HG03575 (cell line): ENCODE measurements at regions not wholly inside any gene's neighbourhood (a gene's known extent, or its start where the extent isn't known, plus 50 kb on each side); places are given as distances from the start of the nearest gene placed in this dataset.
"Not testable (repeated sequence)": the region's sequence is repeated elsewhere in the genome, so short reads cannot be mapped to it uniquely, and the experiment has no call there.

Experiments used
- ATAC-seq: cut with Tn5 transposase; IDR thresholded peaks from one replicate; pipeline ENCODE4 v1.9.1; 2021; ENCODE audit not compliant: unreplicated experiment, insufficient number of reproducible peaks, low FRiP score; ENCODE audit errors: extremely low read depth

GRCh38 chrX:140447150-140447549, 57.7 kb downstream of the SOX3 start:
- ATAC-seq: no peak

DNA sequence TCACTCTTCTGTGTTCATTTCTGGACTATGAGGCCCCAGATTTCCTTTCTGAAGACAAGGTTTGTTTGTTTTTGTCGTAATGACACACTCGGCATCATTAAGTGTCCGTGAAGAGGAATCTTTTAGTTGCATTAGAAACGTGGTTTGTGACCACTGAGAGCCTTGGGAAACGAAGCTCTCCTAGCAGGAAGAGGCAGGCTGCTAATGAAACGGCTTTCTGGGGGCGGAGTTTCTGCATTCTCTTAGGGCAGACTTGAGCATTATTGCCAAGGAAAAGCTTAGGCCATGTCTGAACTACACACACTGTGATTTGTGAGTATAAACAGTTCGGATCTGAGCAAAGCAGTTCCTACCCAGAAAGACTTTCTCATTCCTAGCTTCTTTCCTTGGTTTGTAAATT, 64.0 kb downstream of the SOX3 start:
- ATAC-seq: no peak

DNA sequence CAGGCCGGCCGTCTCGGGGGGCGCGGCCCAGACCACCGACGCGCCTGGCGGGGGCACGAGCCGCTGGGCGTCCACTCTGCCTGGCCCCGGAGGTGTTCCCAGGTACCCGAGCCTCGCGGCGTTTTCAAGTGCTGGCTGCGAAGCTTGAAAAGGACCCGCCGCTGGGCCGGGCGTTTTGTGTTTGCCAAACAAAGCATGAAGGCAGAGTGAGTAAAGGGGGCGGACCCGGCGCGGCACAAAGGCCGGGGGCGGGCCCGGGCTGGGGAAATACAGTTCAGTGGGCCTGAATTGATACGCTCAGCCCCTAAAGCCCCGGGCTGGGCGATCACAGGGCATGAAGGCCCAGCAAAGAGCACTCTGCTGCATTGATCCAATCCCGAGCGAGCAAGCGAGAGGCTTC, 65.4 kb downstream of the SOX3 start:
- no peak for ATAC-seq

DNA sequence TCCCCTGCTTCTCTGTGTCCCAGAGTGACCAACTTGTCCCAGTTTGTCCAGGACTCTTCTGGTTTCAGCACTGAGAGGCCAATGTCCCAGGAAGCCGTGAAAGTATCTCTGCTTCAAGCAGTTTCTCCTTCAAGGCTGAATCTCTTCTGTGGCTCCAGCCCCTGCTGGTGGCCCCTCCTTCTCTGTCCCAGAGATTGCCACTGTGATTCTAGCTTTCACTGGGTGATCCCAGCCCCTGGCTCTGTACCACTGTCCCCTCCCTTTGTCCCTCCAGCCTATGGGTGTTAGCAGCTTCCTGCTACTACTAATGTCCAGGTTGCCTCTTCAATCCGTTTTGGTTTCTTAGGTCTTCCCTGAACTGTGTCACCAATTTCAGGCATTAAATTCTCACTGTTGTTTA, 70.5 kb downstream of the SOX3 start:
- no peak for ATAC-seq

GRCh38 chrX:140433582-140433981, 71.3 kb downstream of the SOX3 start:
- no peak for ATAC-seq

GRCh38 chrX:140432346-140433175, 72.3 kb downstream of the SOX3 start:
- ATAC-seq: no peak

- ATAC-seq: no peak
Observed at GRCh38 chrX:140431521-140431920, 73.3 kb downstream of the SOX3 start.

DNA sequence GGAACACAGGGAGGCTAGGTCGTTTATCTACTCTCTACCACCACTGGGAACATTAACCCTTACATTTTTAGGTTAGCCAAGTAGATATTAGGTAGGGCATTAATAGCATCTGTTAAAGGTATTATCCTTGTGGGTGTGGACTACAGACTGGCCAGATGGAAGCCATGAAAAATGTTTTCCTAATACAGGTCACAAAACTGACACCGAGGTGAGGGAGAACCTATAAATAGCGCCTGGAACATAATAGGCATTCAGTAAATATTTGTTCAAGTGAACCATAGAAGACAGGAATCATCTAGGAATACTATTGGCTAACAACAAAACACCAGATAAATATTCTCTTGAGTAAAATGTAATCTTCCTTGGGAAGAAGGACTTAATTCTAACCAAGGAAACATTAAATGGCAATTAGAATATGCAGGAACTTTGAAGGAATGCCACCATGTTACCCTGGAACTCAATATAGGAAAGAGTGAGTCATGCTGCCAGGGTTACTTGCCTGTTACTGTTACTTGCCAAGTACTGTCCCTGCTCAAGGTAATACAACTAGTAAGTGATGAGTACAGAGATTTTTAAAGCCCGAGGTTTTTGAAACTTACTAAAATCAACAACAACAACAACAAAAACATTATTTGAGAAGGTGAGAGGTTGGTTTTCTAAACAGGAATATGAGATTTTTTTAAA, 79.0 kb downstream of the SOX3 start:
- ATAC-seq: no peak

GRCh38 chrX:140422501-140422900, 82.4 kb downstream of the SOX3 start:
- no peak for ATAC-seq

DNA sequence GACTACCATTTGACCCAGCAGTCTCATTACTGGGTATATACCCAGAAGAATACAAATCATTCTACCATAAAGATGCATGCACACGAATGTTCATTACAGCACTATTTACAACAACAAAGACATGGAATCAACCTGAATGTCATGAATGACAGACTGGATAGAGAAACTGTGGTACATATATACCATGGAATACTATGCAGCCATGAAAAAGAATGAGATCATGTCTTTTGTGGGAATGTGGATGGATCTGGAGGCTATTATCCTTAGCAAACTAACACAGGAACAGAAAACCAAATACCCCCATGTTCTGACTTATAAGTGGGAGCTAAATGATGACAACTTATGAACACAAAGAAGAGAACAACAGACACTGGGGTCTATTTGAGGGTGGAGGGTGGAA, 102.7 kb downstream of the SOX3 start:
- not testable (repeated sequence) for ATAC-seq

GRCh38 chrX:140396326-140396725, 108.5 kb downstream of the SOX3 start:
- not testable (repeated sequence) for ATAC-seq

GRCh38 chrX:140393507-140393906, 111.4 kb downstream of the SOX3 start:
- ATAC-seq: no peak

- ATAC-seq: no peak
Observed at GRCh38 chrX:140391313-140391712, 113.6 kb downstream of the SOX3 start.

GRCh38 chrX:140389331-140389730, 115.5 kb downstream of the SOX3 start:
- ATAC-seq: no peak

GRCh38 chrX:140362861-140363260, 142.0 kb downstream of the SOX3 start:
- no peak for ATAC-seq

DNA sequence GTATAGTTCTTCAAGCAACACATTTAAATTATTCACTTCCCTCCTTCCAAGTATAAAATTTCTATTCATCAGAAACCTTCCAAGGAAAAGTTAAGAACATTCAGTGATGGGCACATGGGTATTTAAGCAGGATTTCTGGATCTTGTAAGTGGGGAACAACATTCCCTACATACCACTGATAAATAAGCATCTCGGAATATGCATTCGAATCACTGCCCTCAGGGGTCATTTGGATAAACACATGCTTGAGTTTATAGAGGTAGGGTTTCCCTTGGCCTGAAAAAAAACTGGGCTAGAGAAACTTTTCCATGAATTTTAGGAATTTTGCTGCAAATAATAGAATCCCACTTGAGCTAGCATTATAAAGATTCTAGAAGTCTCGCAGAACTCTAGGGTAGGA, 143.9 kb downstream of the SOX3 start:
- no peak for ATAC-seq

DNA sequence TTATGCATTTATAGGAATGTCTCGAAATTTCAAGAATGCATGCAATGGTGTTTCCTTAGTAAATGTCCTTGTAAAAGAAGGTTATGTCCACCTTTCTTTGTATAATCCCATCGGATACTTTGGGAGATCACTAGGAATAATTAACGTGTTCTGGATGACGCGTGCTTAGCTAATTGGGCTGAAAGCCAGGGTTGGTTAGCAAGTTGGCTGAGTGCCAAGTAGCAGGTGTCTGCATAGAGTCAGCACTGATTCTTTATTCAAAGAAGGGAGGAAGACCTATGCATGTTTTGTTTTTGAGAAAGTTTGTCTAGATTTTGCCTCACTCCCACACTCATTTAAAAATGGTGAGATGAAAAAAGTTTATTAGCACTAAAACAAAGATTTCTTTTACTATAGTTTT, 144.6 kb downstream of the SOX3 start:
- ATAC-seq: no peak

GRCh38 chrX:140355922-140356321, 148.9 kb downstream of the SOX3 start:
- no peak for ATAC-seq

DNA sequence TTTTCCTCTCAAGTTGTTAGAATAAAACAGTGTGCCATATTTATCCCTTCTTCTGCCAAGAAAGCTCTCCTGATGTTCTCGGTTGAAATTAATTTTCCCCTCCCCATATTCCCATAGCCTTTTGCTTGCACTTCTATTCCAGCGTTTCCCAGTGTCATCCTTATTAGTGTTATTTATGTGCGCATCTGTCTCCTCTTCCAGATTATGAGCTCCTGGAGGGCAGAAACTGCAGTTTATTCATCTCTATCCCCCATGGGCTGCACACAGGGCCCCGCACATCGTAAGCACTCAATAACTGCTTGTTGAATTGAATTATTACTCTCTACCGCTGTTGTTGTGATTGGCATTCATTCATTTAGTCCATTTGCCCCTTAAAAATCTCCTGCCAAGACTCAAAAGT, 149.4 kb downstream of the SOX3 start:
- no peak for ATAC-seq

GRCh38 chrX:140354431-140355120, 150.3 kb downstream of the SOX3 start:
- no peak for ATAC-seq
